ENCODE measurements at regions not wholly inside any gene's neighbourhood (a gene's known extent, or its start where the extent isn't known, plus 50 kb on each side); places are given as distances from the start of the nearest gene placed in this dataset.
"Not testable (repeated sequence)": the region's sequence is repeated elsewhere in the genome, so short reads cannot be mapped to it uniquely, and the experiment has no call there.

- H3K27me3 ChIP-seq (replicated peaks; ENCODE audit: insufficient read depth, low read depth, low read length, poor library complexity) = no peaks in the 10 kb centered on the region
- no peak overlapping the region for H3K27ac ChIP-seq (ENCODE audit: low read depth, low read length, poor library complexity, severe bottlenecking)
- intact Hi-C loops (cut with micrococcal nuclease; ENCODE audit: unreplicated experiment) = no loop called here
- CTCF ChIA-PET = no interaction called here
- H3K9me3 ChIP-seq (ENCODE audit: low read depth, low read length, poor library complexity, severe bottlenecking) = no peaks in the 10 kb centered on the region
- H3K4me3 ChIP-seq (ENCODE audit: low read depth, low read length, poor library complexity, severe bottlenecking) = no peak overlapping the region
- TF ChIP-seq, protein P1, sequence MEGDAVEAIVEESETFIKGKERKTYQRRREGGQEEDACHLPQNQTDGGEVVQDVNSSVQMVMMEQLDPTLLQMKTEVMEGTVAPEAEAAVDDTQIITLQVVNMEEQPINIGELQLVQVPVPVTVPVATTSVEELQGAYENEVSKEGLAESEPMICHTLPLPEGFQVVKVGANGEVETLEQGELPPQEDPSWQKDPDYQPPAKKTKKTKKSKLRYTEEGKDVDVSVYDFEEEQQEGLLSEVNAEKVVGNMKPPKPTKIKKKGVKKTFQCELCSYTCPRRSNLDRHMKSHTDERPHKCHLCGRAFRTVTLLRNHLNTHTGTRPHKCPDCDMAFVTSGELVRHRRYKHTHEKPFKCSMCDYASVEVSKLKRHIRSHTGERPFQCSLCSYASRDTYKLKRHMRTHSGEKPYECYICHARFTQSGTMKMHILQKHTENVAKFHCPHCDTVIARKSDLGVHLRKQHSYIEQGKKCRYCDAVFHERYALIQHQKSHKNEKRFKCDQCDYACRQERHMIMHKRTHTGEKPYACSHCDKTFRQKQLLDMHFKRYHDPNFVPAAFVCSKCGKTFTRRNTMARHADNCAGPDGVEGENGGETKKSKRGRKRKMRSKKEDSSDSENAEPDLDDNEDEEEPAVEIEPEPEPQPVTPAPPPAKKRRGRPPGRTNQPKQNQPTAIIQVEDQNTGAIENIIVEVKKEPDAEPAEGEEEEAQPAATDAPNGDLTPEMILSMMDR (conservative IDR thresholded peaks at IDR 0.05; ENCODE audit: low read depth, low read length) = no peak
- TF ChIP-seq EZH2 (IDR thresholded peaks at IDR 0.05; ENCODE audit: borderline replicate concordance, low read depth, low read length, poor library complexity, severe bottlenecking) = no peak
- no peaks in the 10 kb centered on the region for H3K36me3 ChIP-seq (ENCODE audit: insufficient read depth, low read length, poor library complexity, severe bottlenecking)
- BruUV-seq (replicated peaks) = no TSS peak
- POLR2A ChIA-PET (ENCODE audit: low non-redundant PET) = no interaction called here
- peaks cover 11% of the 10 kb centered on the region for H3K4me1 ChIP-seq (ENCODE audit: insufficient read depth, low read length, poor library complexity, severe bottlenecking)
- no peak for DNase-seq (ENCODE audit: low spot score)
Observed at GRCh38 chr18:51346404-51346803, 148.9 kb upstream of the MEX3C start.

GRCh38 chr18:51350081-51350480, 152.6 kb upstream of the MEX3C start:
- peaks cover 11% of the 10 kb centered on the region for H3K4me1 ChIP-seq (ENCODE audit: insufficient read depth, low read length, poor library complexity, severe bottlenecking)
- DNase-seq (ENCODE audit: low spot score) = no peak
- ChIA-PET CTCF (no interaction called here), POLR2A (ENCODE audit: low non-redundant PET) (no interaction called here)
- no peaks in the 10 kb centered on the region for H3K27me3 ChIP-seq (replicated peaks; ENCODE audit: insufficient read depth, low read depth, low read length, poor library complexity)
- no TSS peak for BruUV-seq (replicated peaks)
- intact Hi-C loops (cut with micrococcal nuclease; ENCODE audit: unreplicated experiment) = no loop called here
- no peaks in the 10 kb centered on the region for H3K36me3 ChIP-seq (ENCODE audit: insufficient read depth, low read length, poor library complexity, severe bottlenecking)
- no peak overlapping the region for H3K4me3 ChIP-seq (ENCODE audit: low read depth, low read length, poor library complexity, severe bottlenecking)
- no peaks in the 10 kb centered on the region for H3K9me3 ChIP-seq (ENCODE audit: low read depth, low read length, poor library complexity, severe bottlenecking)
- no peak for TF ChIP-seq EZH2 (IDR thresholded peaks at IDR 0.05; ENCODE audit: borderline replicate concordance, low read depth, low read length, poor library complexity, severe bottlenecking)
- TF ChIP-seq, protein P1 (conservative IDR thresholded peaks at IDR 0.05; ENCODE audit: low read depth, low read length) = no peak
- no peak overlapping the region for H3K27ac ChIP-seq (ENCODE audit: low read depth, low read length, poor library complexity, severe bottlenecking)

- H3K4me1 ChIP-seq (ENCODE audit: insufficient read depth, low read length, poor library complexity, severe bottlenecking) = no peaks in the 10 kb centered on the region
Observed at GRCh38 chr18:51355841-51356240, 158.4 kb upstream of the MEX3C start.

GRCh38 chr18:51360301-51360700, 162.8 kb upstream of the MEX3C start:
- BruUV-seq (replicated peaks) = not testable (repeated sequence)

More at GRCh38 chr18:51355841-51356240, 158.4 kb upstream of the MEX3C start:
- intact Hi-C loops (cut with micrococcal nuclease; ENCODE audit: unreplicated experiment) = no loop called here
- BruUV-seq (replicated peaks) = no TSS peak
- CTCF ChIA-PET = no interaction called here
- no peak for DNase-seq (ENCODE audit: low spot score)
- H3K27ac ChIP-seq (ENCODE audit: low read depth, low read length, poor library complexity, severe bottlenecking) = no peak overlapping the region
- H3K36me3 ChIP-seq (ENCODE audit: insufficient read depth, low read length, poor library complexity, severe bottlenecking) = no peaks in the 10 kb centered on the region
- TF ChIP-seq, protein P1 (conservative IDR thresholded peaks at IDR 0.05; ENCODE audit: low read depth, low read length) = no peak
- no peak for TF ChIP-seq EZH2 (IDR thresholded peaks at IDR 0.05; ENCODE audit: borderline replicate concordance, low read depth, low read length, poor library complexity, severe bottlenecking)
- no peak overlapping the region for H3K4me3 ChIP-seq (ENCODE audit: low read depth, low read length, poor library complexity, severe bottlenecking)
- no peaks in the 10 kb centered on the region for H3K9me3 ChIP-seq (ENCODE audit: low read depth, low read length, poor library complexity, severe bottlenecking)
- no peaks in the 10 kb centered on the region for H3K27me3 ChIP-seq (replicated peaks; ENCODE audit: insufficient read depth, low read depth, low read length, poor library complexity)
- POLR2A ChIA-PET (ENCODE audit: low non-redundant PET) = no interaction called here

More at GRCh38 chr18:51360301-51360700, 162.8 kb upstream of the MEX3C start:
- POLR2A ChIA-PET (ENCODE audit: low non-redundant PET); H3K36me3 ChIP-seq (ENCODE audit: insufficient read depth, low read length, poor library complexity, severe bottlenecking); H3K4me3 ChIP-seq (ENCODE audit: low read depth, low read length, poor library complexity, severe bottlenecking); H3K9me3 ChIP-seq (ENCODE audit: low read depth, low read length, poor library complexity, severe bottlenecking); H3K4me1 ChIP-seq (ENCODE audit: insufficient read depth, low read length, poor library complexity, severe bottlenecking); H3K27me3 ChIP-seq (replicated peaks; ENCODE audit: insufficient read depth, low read depth, low read length, poor library complexity); intact Hi-C loops (cut with micrococcal nuclease; ENCODE audit: unreplicated experiment); H3K27ac ChIP-seq (ENCODE audit: low read depth, low read length, poor library complexity, severe bottlenecking); DNase-seq (ENCODE audit: low spot score); CTCF ChIA-PET: not testable (repeated sequence)

All from A673 (cell line).